K562 (cell line): ENCODE measurements at regions not wholly inside any gene's neighbourhood (a gene's known extent, or its start where the extent isn't known, plus 50 kb on each side); places are given as distances from the start of the nearest gene placed in this dataset.

Experiments used
- ATAC-seq: fragments of 200-7000 bp; cut with Tn5 transposase; 3 replicates; pipeline ENCODE4 v1.9.1; 2020; ENCODE audit warnings: moderate library complexity
- BruUV-seq: library from RNA; stranded (reverse); fragments of 400-500 nt; replicated peaks from 2 replicates; lab custom pipeline; 2021; lab: Mats Ljungman, UMichigan
- CTCF ChIA-PET: fragments of 300-600 bp; formaldehyde crosslinking; extraction: SDS; loops from one replicate; lab custom pipeline; 2021; ENCODE audit warnings: low intra/inter-chr PET ratio; lab: Yijun Ruan, JAX
- POLR2A ChIA-PET: fragments of 300-600, 350-650 bp; sonication (Branson Sonifier 250); formaldehyde crosslinking; extraction: SDS; loops from one replicate; lab custom pipeline; 2021; ENCODE audit warnings: antibody characterized with exemption, inconsistent platforms; lab: Yijun Ruan, JAX
- DNase-seq, 4 experiments: peaks; one replicate each; pipeline versions ENCODE4 v3.0.0 to v3.0.0-alpha.2; 2011 to 2018; ENCODE audit warnings: low spot score in 3 of 4, mixed read lengths in 3 of 4; ENCODE audit errors: extremely low read depth in 1 of 4
- FAIRE-seq: peaks from 2 replicates; lab custom pipeline; 2011; peaks lifted over from hg19 to GRCh38; lab: Jason Lieb, UNC
- H2AFZ ChIP-seq: 2 replicates; pipeline ENCODE4 v1.6.0; 2011; ENCODE audit warnings: low read depth, low read length, control low read depth, inconsistent platforms
- H3K27ac ChIP-seq: fragments of 200-600 bp; 3 replicates; pipeline ENCODE4 v1.8.0; 2011; ENCODE audit warnings: low read depth, mild to moderate bottlenecking, control low read depth, inconsistent platforms, low read length, moderate library complexity, mixed read lengths; ENCODE audit errors: extremely low read depth
- H3K27me3 ChIP-seq, 2 experiments: fragments of 300-600 bp in 1 of 2; 2 replicates in 1 of 2; 3 replicates in 1 of 2; pipeline versions ENCODE4 v1.6.0 to v1.8.0; 2011; ENCODE audit warnings: inconsistent platforms in 2 of 2, low read length in 2 of 2, mild to moderate bottlenecking in 1 of 2, mixed read lengths in 1 of 2, moderate library complexity in 1 of 2; ENCODE audit not compliant: control insufficient read depth in 2 of 2, insufficient read depth in 2 of 2
- H3K36me3 ChIP-seq: fragments of 300-600 bp; 3 replicates; pipeline ENCODE4 v1.8.0; 2011; ENCODE audit warnings: mild to moderate bottlenecking, low read length, inconsistent platforms; ENCODE audit not compliant: control insufficient read depth, insufficient read depth
- H3K4me1 ChIP-seq, 2 experiments: fragments of 200-600 bp in 1 of 2; replicated peaks in 1 of 2; 2 replicates in 1 of 2; 3 replicates in 1 of 2; pipeline versions ENCODE4 v1.5.1 to v1.8.0; 2011; ENCODE audit warnings: inconsistent platforms in 2 of 2, low read length in 2 of 2, mild to moderate bottlenecking in 1 of 2, mixed read lengths in 1 of 2, moderate library complexity in 1 of 2; ENCODE audit not compliant: control insufficient read depth in 2 of 2, insufficient read depth in 2 of 2
- H3K4me2 ChIP-seq: 2 replicates; pipeline ENCODE4 v1.6.1; 2011; ENCODE audit warnings: low read length, control low read depth, inconsistent platforms, mixed read lengths; ENCODE audit not compliant: insufficient read depth
- H3K4me3 ChIP-seq: fragments of 200-600 bp; sonication (generic), shearing (Covaris generic); 2 replicates; pipeline ENCODE4 v1.5.1; 2016; ENCODE audit warnings: control low read depth, inconsistent platforms
- H3K79me2 ChIP-seq: fragments of 200-600 bp; 3 replicates; pipeline ENCODE4 v1.8.0; 2011; ENCODE audit warnings: low read length, inconsistent platforms; ENCODE audit not compliant: control insufficient read depth, insufficient read depth
- H3K9ac ChIP-seq, 2 experiments: 2 replicates each; pipeline versions ENCODE4 v1.6.0 to v1.6.1; 2011; ENCODE audit warnings: low read depth in 2 of 2, low read length in 2 of 2, control low read depth in 1 of 2, inconsistent platforms in 1 of 2, mild to moderate bottlenecking in 1 of 2, mixed read lengths in 1 of 2; ENCODE audit not compliant: insufficient read depth in 1 of 2
- H3K9me1 ChIP-seq: one replicate; pipeline ENCODE4 v1.6.0; 2011; ENCODE audit warnings: inconsistent platforms, mild to moderate bottlenecking, low read length, moderate library complexity; ENCODE audit not compliant: control insufficient read depth, insufficient read depth
- H3K9me3 ChIP-seq: replicated peaks from 2 replicates; pipeline ENCODE4 v1.5.1; 2011; ENCODE audit warnings: low read depth, low read length, inconsistent platforms; ENCODE audit not compliant: control insufficient read depth, insufficient read depth
- H4K20me1 ChIP-seq: replicated peaks from 2 replicates; pipeline ENCODE4 v1.6.1; 2011; ENCODE audit warnings: low read length, inconsistent platforms, mixed read lengths; ENCODE audit not compliant: control insufficient read depth, insufficient read depth
- ATF7 ChIP-seq: fragments of 450-650 bp; IDR thresholded peaks from 2 replicates; pipeline ENCODE4 v1.7.1; 2014; ENCODE audit warnings: mild to moderate bottlenecking, moderate library complexity
- BDP1 ChIP-seq: IDR thresholded peaks from 3 replicates; pipeline ENCODE4 v1.6.1; 2011; ENCODE audit not compliant: insufficient read length, insufficient read depth
- DMBX1 ChIP-seq: fragments of 250-450 bp; sonication (Bioruptor Pico); IDR thresholded peaks from 2 replicates; pipeline ENCODE4 v1.8.0; 2022; ENCODE audit warnings: inconsistent platforms, mild to moderate bottlenecking, moderate library complexity, borderline replicate concordance
- HMG20B ChIP-seq: fragments of 250-450 bp; sonication (Bioruptor Pico); IDR thresholded peaks from 2 replicates; pipeline ENCODE4 v1.5.0; 2021; ENCODE audit warnings: mild to moderate bottlenecking
- HNRNPL ChIP-seq: fragments of 200-400 bp; formaldehyde crosslinking; IDR thresholded peaks from 2 replicates; pipeline ENCODE4 v1.6.1; 2017; ENCODE audit warnings: low read depth, mild to moderate bottlenecking, low read length
- NCOA4 ChIP-seq: fragments of 450-650 bp; IDR thresholded peaks from 2 replicates; pipeline ENCODE4 v1.6.1; 2018; ENCODE audit warnings: mild to moderate bottlenecking; ENCODE audit not compliant: partially characterized antibody
- NR4A1 ChIP-seq, 2 experiments: fragments of 250-450 bp in 1 of 2; fragments of 450-650 bp in 1 of 2; sonication (Bioruptor Pico) in 1 of 2; IDR thresholded peaks; 2 replicates each; pipeline versions ENCODE4 v1.4.0 to v1.6.1; 2016 to 2020; ENCODE audit warnings: mild to moderate bottlenecking in 2 of 2, missing compliant biosample characterization in 1 of 2, missing genetic modification characterization in 1 of 2, moderate library complexity in 1 of 2
- ZMIZ1 ChIP-seq, 2 experiments: fragments of 150-350 bp in 1 of 2; IDR thresholded peaks; 2 replicates each; pipeline ENCODE4 v1.6.1; 2012 to 2016; ENCODE audit warnings: low read depth in 2 of 2, low read length in 2 of 2, mild to moderate bottlenecking in 1 of 2, moderate library complexity in 1 of 2
- ZNF24 ChIP-seq: fragments of 450-650 bp; IDR thresholded peaks from 2 replicates; pipeline ENCODE4 v1.6.1; 2016
- ZNF592 ChIP-seq: fragments of 450-650 bp; IDR thresholded peaks from 2 replicates; pipeline ENCODE4 v1.6.1; 2017; ENCODE audit warnings: antibody characterized with exemption, mild to moderate bottlenecking
- WGBS: fragments of 100-300 bp; shearing (Covaris generic); methylation state at CpG from one replicate; pipeline ENCODE4 v1.1.6; 2016; ENCODE audit warnings: low coverage, mixed read lengths; ENCODE audit not compliant: insufficient coverage; ENCODE audit errors: missing lambda C conversion rate; 5-methylcytosine and 5-hydroxymethylcytosine counted together
- in situ Hi-C: fragments of 300-500 bp; cut with MboI; formaldehyde crosslinking; loops from 4 replicates; pipeline ENCODE4 v1.15.0; 2018; ENCODE audit warnings: inconsistent platforms, mixed read lengths
- intact Hi-C: fragments of 100-400 bp; cut with micrococcal nuclease; formaldehyde crosslinking; loops from 2 replicates; pipeline ENCODE4 v1.14.2; 2022

GRCh38 chr3:178336336-178336735 is 199.9 kb upstream of the KCNMB2 start:
- intact Hi-C loops = no loop called here
- no peaks in the 10 kb centered on the region for H3K9me1 ChIP-seq
- no peak for ATAC-seq
- H3K9me3 ChIP-seq = no peaks in the 10 kb centered on the region
- no peak for FAIRE-seq
- no peak overlapping the region for H3K4me2 ChIP-seq
- H3K9ac ChIP-seq = no peak overlapping the region
- no peak for DNase-seq
- no peak overlapping the region for H3K27ac ChIP-seq
- H3K4me1 ChIP-seq = no peaks in the 10 kb centered on the region; a peak in 1 of 5 replicates
- in situ Hi-C loops = no loop called here
- H3K27me3 ChIP-seq = no peaks in the 10 kb centered on the region
- H3K36me3 ChIP-seq = no peaks in the 10 kb centered on the region
- no peak overlapping the region for H2AFZ ChIP-seq
- TF ChIP-seq ATF7 (no peak), NR4A1 (CRISPR knock-in tag; IDR thresholded peaks at IDR 0.05) (no peak), NR4A1 (tag; IDR thresholded peaks at IDR 0.05) (no peak), ZNF24 (no peak), HNRNPL (no peak), DMBX1 (no peak), NCOA4 (no peak)
- TF ChIP-seq, all 486 proteins: peak for 0
- Histone ChIP-seq H3K79me2 (no peaks in the 10 kb centered on the region), H3K4me3 (no peak overlapping the region), H4K20me1 (no peaks in the 10 kb centered on the region)
- ChIA-PET CTCF (no interaction called here), POLR2A (no interaction called here)
- no TSS peak for BruUV-seq
- 6% methylated on average over 1 of the region's 1 CpG for WGBS

GRCh38 chr3:178340506-178340905 is 195.7 kb upstream of the KCNMB2 start:
- in situ Hi-C loops (no loop called here), intact Hi-C loops (no loop called here)
- Histone ChIP-seq H3K27ac (no peak overlapping the region), H4K20me1 (no peaks in the 10 kb centered on the region), H3K4me1 (no peaks in the 10 kb centered on the region), H3K9ac (no peak overlapping the region), H3K4me2 (no peak overlapping the region), H3K9me1 (no peaks in the 10 kb centered on the region), H2AFZ (no peak overlapping the region), H3K36me3 (no peaks in the 10 kb centered on the region), H3K79me2 (no peaks in the 10 kb centered on the region), H3K4me3 (no peak overlapping the region), H3K9me3 (no peaks in the 10 kb centered on the region), H3K27me3 (no peaks in the 10 kb centered on the region)
- FAIRE-seq (no peak), DNase-seq (no peak), ATAC-seq (no peak)
- no TSS peak for BruUV-seq
- 19% methylated on average over 2 of the region's 2 CpGs for WGBS
- CTCF ChIA-PET = no interaction called here
- POLR2A ChIA-PET = no interaction called here
- TF ChIP-seq HMG20B (CRISPR knock-in tag) = no peak
- TF ChIP-seq ZNF592 = no peak
- no peak for TF ChIP-seq BDP1
- TF ChIP-seq ZMIZ1 (IDR thresholded peaks at IDR 0.05; ENCODE audit: low read depth in 2 of 2, low read length in 2 of 2) = no peak
